ES-I3 (cell line): ENCODE measurements at regions not wholly inside any gene's neighbourhood (a gene's known extent, or its start where the extent isn't known, plus 50 kb on each side); places are given as distances from the start of the nearest gene placed in this dataset.

Experiments used
- H3K36me3 ChIP-seq: 2 replicates; pipeline ENCODE4 v1.6.1; 2013; ENCODE audit warnings: mild to moderate bottlenecking, low read length, control low read depth, moderate library complexity; ENCODE audit not compliant: insufficient read depth
- H3K4me1 ChIP-seq: 2 replicates; pipeline ENCODE4 v1.6.1; 2013; ENCODE audit warnings: mild to moderate bottlenecking, control low read depth, low read length; ENCODE audit not compliant: insufficient read depth
- H3K9ac ChIP-seq: 2 replicates; pipeline ENCODE4 v1.6.1; 2013; ENCODE audit warnings: low read depth, mild to moderate bottlenecking, low read length, moderate library complexity
- H3K9me3 ChIP-seq: 2 replicates; pipeline ENCODE4 v1.6.1; 2013; ENCODE audit warnings: mild to moderate bottlenecking, low read length, moderate library complexity; ENCODE audit not compliant: control insufficient read depth, insufficient read depth

GRCh38 chr12:13713556-13714410 lies 267.6 kb downstream of the GRIN2B start:
- Histone ChIP-seq H3K9ac (no peak overlapping the region), H3K4me1 (peaks cover 4% of the 10 kb centered on the region; the same call in 1 of the 2 replicates), H3K9me3 (no peaks in the 10 kb centered on the region), H3K36me3 (no peaks in the 10 kb centered on the region)

- H3K9me3 ChIP-seq: no peaks in the 10 kb centered on the region
- no peaks in the 10 kb centered on the region for H3K36me3 ChIP-seq
- no peak overlapping the region for H3K9ac ChIP-seq
- no peaks in the 10 kb centered on the region for H3K4me1 ChIP-seq
These were observed 273.6 kb downstream of the GRIN2B start for GRCh38 chr12:13707829-13708228.

DNA sequence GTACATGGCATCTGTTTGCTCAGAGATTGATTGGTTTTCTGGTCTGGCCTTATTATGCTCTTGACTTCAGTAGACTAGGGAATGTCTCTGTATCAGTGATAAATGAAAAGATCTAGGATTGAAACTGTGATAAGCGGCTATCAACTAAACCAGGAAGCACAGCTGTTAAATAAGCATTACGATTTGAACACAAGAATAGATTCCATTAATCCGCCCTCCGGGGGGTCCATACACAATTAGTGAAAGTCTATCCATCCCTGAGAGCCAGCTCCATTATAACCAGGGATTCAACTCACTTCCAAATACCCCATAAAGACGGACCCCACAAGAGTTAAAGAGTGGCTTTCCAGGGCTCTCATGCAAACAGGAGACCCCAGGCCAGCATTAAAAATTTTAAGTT lies 279.0 kb downstream of the GRIN2B start:
- Histone ChIP-seq H3K9me3 (no peaks in the 10 kb centered on the region), H3K36me3 (no peaks in the 10 kb centered on the region), H3K9ac (no peak overlapping the region), H3K4me1 (0 out of 2 replicates have a peak, but pooled peaks cover 3% of the 10 kb centered on the region)

- Histone ChIP-seq H3K9ac (no peak overlapping the region), H3K9me3 (no peaks in the 10 kb centered on the region), H3K36me3 (no peaks in the 10 kb centered on the region), H3K4me1 (0 out of 2 replicates have a peak, but pooled peaks cover 3% of the 10 kb centered on the region)
These were observed 279.9 kb downstream of the GRIN2B start for GRCh38 chr12:13701502-13701901.

- no peaks in the 10 kb centered on the region for H3K36me3 ChIP-seq
- H3K9ac ChIP-seq: no peak overlapping the region
- no peaks in the 10 kb centered on the region for H3K9me3 ChIP-seq
- H3K4me1 ChIP-seq: 0 out of 2 replicates have a peak, but pooled peaks cover 3% of the 10 kb centered on the region
These were observed 283.4 kb downstream of the GRIN2B start for GRCh38 chr12:13697973-13698372.

DNA sequence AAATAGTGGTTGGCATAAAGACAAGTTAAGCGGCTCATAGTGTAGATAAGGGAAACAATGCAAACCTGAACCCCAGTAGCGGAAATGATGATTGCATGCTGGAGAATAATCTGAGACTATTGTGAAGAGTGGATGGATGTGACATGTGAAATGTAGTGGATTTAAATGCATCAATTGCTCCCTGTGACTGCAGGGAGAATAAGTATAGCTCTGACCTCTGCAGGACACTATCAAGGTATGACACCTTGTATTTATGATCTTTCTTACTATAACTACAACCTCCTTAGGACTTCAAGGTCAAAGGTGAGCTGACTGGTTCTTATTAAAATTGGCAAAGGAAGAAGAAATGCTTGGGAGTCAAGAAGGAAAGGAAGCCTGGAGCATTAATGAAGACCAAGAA lies 285.6 kb downstream of the GRIN2B start:
- H3K9ac ChIP-seq: no peak overlapping the region
- no peaks in the 10 kb centered on the region for H3K4me1 ChIP-seq
- H3K9me3 ChIP-seq: no peaks in the 10 kb centered on the region
- no peaks in the 10 kb centered on the region for H3K36me3 ChIP-seq

GRCh38 chr12:13692332-13692731 lies 289.1 kb downstream of the GRIN2B start:
- Histone ChIP-seq H3K4me1 (no peaks in the 10 kb centered on the region), H3K9ac (no peak overlapping the region), H3K9me3 (no peaks in the 10 kb centered on the region), H3K36me3 (no peaks in the 10 kb centered on the region)

DNA sequence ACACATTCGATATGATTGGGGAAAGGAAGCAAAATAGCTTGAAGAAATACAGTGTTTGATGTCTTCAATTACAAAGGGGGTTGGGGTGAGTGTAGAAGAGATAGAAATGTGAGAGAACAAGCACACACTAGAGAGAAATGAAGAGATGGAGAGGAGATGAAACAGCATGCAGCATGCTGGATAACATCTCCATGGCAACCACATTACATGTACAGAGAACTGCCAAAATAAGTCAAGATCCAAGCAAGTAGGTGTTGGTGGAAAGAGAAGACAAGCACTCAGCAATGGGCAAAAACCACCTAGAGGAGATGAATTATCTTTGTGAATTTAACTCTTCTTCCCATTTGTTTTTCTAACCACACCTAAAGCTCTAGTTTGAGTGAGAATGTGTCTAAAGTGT lies 289.8 kb downstream of the GRIN2B start:
- Histone ChIP-seq H3K4me1 (no peaks in the 10 kb centered on the region), H3K9ac (no peak overlapping the region), H3K9me3 (no peaks in the 10 kb centered on the region), H3K36me3 (no peaks in the 10 kb centered on the region)

- H3K4me1 ChIP-seq: no peaks in the 10 kb centered on the region
- no peaks in the 10 kb centered on the region for H3K9me3 ChIP-seq
- no peaks in the 10 kb centered on the region for H3K36me3 ChIP-seq
- H3K9ac ChIP-seq: no peak overlapping the region
These were observed 293.8 kb downstream of the GRIN2B start for GRCh38 chr12:13687633-13688032.

- H3K9ac ChIP-seq: no peak overlapping the region
- no peaks in the 10 kb centered on the region for H3K9me3 ChIP-seq
- no peaks in the 10 kb centered on the region for H3K4me1 ChIP-seq
- H3K36me3 ChIP-seq: no peaks in the 10 kb centered on the region
These were observed 295.1 kb downstream of the GRIN2B start for GRCh38 chr12:13686260-13686659.

- H3K9ac ChIP-seq: no peak overlapping the region
- no peaks in the 10 kb centered on the region for H3K36me3 ChIP-seq
- no peaks in the 10 kb centered on the region for H3K9me3 ChIP-seq
- no peaks in the 10 kb centered on the region for H3K4me1 ChIP-seq
These were observed 300.5 kb downstream of the GRIN2B start for GRCh38 chr12:13680916-13681315.

DNA sequence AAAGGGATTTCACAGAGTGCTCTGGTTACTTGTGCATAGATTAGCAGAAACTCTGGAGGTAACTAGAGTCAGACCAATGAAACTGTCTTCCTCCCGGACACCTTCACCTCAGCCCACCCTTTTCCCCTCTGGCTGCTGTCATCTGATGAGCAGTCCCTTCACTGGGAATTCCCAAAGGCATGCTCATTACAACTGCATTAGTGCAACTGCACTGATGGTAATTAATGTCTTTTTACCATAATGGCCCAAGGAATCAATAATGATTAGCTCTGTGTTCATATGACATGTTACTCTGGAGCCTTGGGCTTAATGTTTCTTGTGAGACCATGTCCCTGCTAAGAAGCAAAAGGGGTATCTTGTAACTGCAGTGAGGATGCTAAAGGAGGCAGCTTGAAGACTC lies 304.5 kb downstream of the GRIN2B start:
- Histone ChIP-seq H3K9ac (no peak overlapping the region), H3K4me1 (no peaks in the 10 kb centered on the region), H3K9me3 (no peaks in the 10 kb centered on the region), H3K36me3 (no peaks in the 10 kb centered on the region)

GRCh38 chr12:13670285-13670866 lies 311.0 kb downstream of the GRIN2B start:
- H3K9me3 ChIP-seq: no peaks in the 10 kb centered on the region
- H3K4me1 ChIP-seq: no peaks in the 10 kb centered on the region
- H3K9ac ChIP-seq: no peak overlapping the region
- no peaks in the 10 kb centered on the region for H3K36me3 ChIP-seq

GRCh38 chr12:13668880-13669279 lies 312.5 kb downstream of the GRIN2B start:
- H3K36me3 ChIP-seq: no peaks in the 10 kb centered on the region
- H3K4me1 ChIP-seq: no peaks in the 10 kb centered on the region
- H3K9ac ChIP-seq: no peak overlapping the region
- H3K9me3 ChIP-seq: no peaks in the 10 kb centered on the region

DNA sequence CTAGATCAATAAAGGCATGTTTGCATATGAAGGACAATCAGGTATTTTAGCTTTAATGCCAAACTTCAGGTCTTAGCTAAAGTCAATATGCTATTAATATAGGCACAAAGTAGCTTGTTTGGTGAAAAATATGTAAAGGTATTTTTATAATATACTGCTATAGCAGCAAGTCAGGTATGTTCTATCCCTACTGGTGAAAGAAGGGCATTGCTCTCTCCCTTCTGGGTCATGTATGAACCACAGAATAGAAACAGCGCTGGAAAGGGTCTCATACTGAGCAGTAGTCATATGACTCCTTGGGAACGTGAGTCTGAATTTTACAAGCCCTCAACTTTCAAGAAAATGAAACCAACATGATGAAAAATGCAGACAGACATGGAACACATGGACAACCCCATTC lies 314.6 kb downstream of the GRIN2B start:
- Histone ChIP-seq H3K36me3 (no peaks in the 10 kb centered on the region), H3K4me1 (no peaks in the 10 kb centered on the region), H3K9me3 (no peaks in the 10 kb centered on the region), H3K9ac (no peak overlapping the region)
